Activated CD8-positive, alpha-beta memory T cell treated with anti-CD3 and anti-CD28 coated beads for 36 hours (primary cell): ENCODE measurements at regions not wholly inside any gene's neighbourhood (a gene's known extent, or its start where the extent isn't known, plus 50 kb on each side); places are given as distances from the start of the nearest gene placed in this dataset.

ENCODE experiments used
- CTCF ChIA-PET: fragments of 350-600 bp; sonication (Branson Sonifier 250); formaldehyde crosslinking; loops from one replicate; lab custom pipeline; 2021; ENCODE audit warnings: antibody characterized with exemption; lab: Charles Lee
- POLR2A ChIA-PET: fragments of 350-600 bp; sonication (Branson Sonifier 250); formaldehyde crosslinking; loops from one replicate; lab custom pipeline; 2021; ENCODE audit warnings: antibody characterized with exemption; lab: Charles Lee

- ChIA-PET CTCF (no interaction called here), POLR2A (no interaction called here)
Observed at GRCh38 chr9:92187989-92188714, 72.9 kb upstream of the SPTLC1 start.

- CTCF ChIA-PET: no interaction called here
- POLR2A ChIA-PET: interaction anchor here (0.6 kb wide), 1 partner anchor 17 kb away, joined by 8 read pairs; no protein-coding TSS in a partner anchor
Observed at GRCh38 chr9:92187390-92187789, 72.2 kb upstream of the SPTLC1 start.

- ChIA-PET POLR2A (no interaction called here), CTCF (no interaction called here)
Observed at GRCh38 chr9:92186631-92187030, 71.4 kb upstream of the SPTLC1 start.

GRCh38 chr9:92185681-92186080, 70.5 kb upstream of the SPTLC1 start:
- ChIA-PET CTCF (no interaction called here), POLR2A (no interaction called here)

DNA sequence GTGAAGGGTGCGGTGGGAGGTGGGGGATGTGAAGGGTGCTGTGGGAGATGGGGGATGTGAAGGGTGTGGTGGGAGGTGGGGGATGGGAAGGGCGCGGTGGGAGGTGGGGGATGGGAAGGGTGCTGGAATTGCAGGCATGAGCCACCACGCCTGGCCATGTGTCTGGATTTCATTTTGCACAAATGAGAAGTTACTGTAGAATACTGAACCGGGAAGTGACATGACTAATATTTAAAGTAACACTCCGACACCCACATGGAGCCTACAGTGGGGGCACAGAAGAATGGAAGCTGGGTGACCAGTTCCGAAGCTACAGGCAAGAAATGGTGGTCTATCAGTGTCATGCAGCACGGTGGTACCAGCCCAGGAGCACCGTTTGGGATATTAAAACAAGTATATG, 69.9 kb upstream of the SPTLC1 start:
- ChIA-PET POLR2A (no interaction called here), CTCF (no interaction called here)

DNA sequence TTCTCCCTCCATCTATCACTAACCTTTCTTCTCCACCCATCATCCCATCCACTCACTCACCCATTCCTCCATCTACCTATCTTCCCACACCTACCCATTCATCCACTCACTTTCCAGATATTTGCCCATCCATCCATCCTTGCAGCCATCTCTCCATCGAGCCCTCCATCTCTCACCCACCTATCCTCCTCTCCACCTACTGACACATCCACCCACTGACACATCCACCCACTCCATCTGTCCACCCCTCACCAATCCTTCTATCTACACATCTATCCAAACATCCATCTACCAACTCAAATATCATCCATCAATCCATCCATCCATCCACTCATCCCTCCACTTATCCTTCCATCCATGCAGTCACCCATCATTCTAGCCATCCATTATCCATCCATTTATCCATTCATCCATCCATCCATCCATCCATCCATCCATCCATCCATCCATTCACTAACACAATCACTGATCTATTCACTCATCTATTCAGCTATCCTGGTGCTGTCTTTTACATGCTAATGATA, 68.9 kb upstream of the SPTLC1 start:
- CTCF ChIA-PET: no interaction called here
- POLR2A ChIA-PET: no interaction called here

DNA sequence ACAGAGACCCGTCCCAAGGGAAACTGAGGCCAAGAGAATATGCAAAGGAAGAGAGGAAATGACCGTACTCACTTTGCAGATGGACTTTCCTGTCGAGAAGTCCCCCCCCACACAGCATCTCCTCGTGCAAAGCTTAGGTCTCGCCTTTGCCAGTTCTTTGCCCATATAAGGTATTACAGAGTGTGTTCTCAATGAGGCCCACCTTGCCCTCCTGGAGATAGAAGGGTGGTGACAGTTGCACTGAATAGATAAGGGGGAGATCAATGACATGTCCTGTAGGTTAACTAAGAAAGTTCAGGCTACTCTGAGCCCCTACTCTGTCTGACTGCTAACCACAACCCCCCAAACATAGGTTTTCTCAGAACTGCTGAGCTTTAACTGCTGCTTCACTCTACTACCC, 68.2 kb upstream of the SPTLC1 start:
- POLR2A ChIA-PET: no interaction called here
- CTCF ChIA-PET: interaction anchor here (1.5 kb wide), 1 partner anchor 45 kb away, joined by 6 read pairs; no protein-coding TSS in a partner anchor

DNA sequence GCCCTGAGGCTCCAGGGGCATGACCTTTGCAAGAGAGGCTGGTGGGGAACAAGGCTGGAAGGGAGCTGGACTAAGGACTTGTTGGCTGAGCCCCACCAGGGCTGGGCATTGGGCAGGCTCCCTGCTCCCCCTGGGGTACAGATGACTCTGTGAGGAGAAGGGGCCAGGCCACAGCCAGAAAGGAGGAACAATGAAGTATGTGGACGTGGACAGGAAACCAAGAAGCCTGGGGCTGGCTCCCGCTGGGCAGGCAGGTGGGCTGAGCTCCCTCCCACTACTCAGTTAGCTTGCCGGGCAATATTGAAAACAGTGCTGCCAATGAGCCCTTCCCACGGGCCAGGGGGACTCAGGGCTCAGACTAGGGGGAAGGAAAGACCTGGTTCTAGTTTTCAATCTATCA, 66.1 kb upstream of the SPTLC1 start:
- CTCF ChIA-PET: no interaction called here
- POLR2A ChIA-PET: no interaction called here

DNA sequence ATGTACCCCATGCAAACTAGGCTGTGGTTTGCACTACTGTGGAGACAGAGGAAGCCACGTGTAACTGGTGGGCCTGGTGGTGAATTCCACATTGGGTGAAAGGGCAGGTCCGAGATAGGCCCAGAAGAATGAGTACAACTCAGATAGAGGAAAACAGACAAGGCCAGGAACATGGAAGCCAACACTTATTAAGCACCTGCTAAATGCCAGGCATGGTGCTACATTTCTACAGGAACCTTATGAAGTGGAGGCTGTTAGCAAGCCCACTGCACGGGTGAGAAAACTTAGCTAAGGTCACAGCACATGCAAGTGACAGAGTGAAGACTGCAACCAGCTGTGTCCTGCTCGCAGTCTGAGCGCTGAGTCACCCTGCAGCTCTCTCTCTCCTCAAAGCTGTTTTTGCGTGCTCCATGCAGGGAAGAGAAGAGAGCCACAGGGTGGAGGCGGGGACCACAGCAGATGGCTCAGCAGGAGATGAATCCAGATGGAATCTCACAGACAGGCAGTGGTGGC, 65.5 kb upstream of the SPTLC1 start:
- POLR2A ChIA-PET: no interaction called here
- CTCF ChIA-PET: no interaction called here

DNA sequence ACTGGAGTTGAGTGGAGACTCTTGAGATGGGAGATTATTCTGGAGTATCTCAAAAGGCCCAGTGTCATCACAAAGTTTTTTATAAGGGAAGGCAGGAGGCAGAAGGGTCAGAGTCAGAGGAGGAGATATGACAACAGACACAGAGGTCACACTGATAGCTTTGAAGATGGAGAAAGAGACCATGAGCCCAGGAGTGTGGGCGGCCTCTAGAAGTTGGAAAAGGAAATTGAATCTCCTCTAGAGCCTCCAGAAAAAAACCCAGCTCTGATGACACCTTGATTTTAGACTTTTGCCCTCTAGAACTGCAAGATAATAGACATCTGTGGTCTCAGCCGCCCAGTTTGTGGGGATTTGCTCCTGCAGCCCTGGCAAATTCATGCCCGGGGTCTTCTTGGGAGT, 64.8 kb upstream of the SPTLC1 start:
- CTCF ChIA-PET: no interaction called here
- POLR2A ChIA-PET: no interaction called here

- ChIA-PET CTCF (no interaction called here), POLR2A (no interaction called here)
Observed at GRCh38 chr9:92179286-92180001, 64.2 kb upstream of the SPTLC1 start.

DNA sequence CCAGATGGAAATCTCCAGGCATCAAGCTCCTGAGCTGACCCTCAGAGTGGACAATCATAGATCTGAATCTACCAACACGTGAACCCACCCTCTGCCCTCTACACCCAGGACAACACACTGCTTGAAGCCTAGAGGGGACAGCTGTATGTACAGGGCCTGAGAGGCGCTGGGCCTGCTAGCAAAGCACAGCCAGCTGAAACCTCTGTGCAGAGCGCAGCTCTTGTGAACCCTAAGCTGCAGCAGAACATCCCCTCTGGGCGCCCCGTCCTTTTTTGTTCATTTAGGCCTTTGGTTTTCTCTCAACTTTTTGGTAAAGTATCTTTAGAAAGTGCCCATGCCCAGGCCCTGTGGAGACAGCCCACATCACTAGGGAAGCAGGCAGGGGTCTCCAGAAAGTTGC, 62.4 kb upstream of the SPTLC1 start:
- CTCF ChIA-PET: no interaction called here
- POLR2A ChIA-PET: no interaction called here

GRCh38 chr9:92176800-92177185, 61.6 kb upstream of the SPTLC1 start:
- POLR2A ChIA-PET: no interaction called here
- CTCF ChIA-PET: no interaction called here

DNA sequence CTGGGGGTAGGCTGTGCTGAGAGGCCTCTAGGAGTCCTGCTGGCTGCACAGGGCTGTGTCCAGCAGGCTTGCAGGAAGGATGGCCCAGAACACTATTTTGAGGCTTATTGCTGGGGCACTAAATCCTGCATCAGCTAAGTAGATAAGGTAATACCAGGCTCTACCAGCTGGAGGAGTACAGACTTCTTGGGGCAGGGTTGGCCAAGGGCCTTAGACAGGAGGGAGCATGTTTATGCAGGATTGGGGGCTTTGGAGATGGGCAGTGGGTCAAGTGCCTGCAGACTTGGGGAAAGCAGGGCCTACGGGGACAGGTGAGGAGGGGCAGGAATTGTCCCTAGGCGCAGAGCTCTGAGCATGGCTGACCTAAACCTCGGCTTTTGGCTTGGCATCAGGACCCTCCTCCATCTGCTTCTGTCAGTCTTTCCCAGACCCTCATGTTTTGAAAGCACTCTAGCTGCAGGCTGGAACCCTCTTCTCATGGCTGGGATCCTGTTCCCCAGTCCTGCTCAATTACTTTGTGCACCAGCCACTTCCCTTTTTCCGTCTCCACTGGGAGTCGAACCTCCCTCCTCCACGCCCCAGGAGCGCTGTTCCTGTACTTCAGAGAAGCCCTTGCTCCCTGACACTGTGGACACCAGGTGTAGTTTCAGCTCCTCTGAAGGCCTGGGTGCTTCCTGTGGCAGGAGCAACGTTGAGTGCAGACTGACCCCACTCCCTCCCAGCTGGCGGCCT, 61.0 kb upstream of the SPTLC1 start:
- POLR2A ChIA-PET: no interaction called here

DNA sequence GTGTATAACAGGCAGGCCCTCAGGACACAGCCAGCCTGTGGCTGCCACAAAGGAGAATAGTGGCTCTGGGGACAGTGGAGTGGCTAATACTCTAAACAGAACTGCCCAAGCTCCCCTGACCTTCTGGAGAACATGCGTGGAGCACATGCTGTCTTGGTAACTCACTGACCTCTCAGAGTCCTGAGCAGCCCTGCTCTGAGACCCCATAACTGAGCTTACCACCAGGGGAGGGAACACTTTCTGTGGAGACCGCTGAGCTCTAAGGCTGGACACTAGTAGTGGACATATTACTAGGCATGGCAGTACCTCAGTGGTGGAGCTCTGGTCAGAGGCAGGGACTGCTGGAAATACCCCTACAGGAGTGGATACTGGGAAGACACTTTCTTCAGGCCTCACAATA, 60.2 kb upstream of the SPTLC1 start:
- ChIA-PET POLR2A (no interaction called here), CTCF (no interaction called here)

More for the DNA sequence above, 61.0 kb upstream of the SPTLC1 start:
- CTCF ChIA-PET: no interaction called here

- POLR2A ChIA-PET: no interaction called here
- CTCF ChIA-PET: no interaction called here
Observed at GRCh38 chr9:92173318-92173717, 58.1 kb upstream of the SPTLC1 start.

DNA sequence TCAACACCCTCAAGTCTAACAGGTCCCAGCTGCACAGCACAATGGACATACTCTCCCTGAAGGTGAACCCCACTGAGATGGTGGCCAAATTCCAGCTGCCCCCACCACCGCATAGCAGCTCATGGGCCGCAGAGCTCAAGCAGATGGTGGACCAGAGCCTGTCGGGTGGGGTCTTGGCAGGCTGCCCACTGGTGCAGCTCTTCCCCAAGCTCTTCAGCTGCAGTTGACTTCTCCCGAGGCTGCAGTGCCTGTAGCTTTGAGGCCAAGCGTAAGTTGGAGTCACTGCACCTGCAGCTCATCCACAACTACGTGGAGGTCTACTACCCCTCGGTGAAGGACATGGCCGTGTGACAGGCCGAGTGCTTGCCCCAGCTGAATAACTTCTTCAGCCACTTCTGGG, 56.6 kb upstream of the SPTLC1 start:
- CTCF ChIA-PET: no interaction called here
- POLR2A ChIA-PET: no interaction called here

- ChIA-PET CTCF (no interaction called here), POLR2A (no interaction called here)
Observed at GRCh38 chr9:92171281-92171680, 56.1 kb upstream of the SPTLC1 start.

DNA sequence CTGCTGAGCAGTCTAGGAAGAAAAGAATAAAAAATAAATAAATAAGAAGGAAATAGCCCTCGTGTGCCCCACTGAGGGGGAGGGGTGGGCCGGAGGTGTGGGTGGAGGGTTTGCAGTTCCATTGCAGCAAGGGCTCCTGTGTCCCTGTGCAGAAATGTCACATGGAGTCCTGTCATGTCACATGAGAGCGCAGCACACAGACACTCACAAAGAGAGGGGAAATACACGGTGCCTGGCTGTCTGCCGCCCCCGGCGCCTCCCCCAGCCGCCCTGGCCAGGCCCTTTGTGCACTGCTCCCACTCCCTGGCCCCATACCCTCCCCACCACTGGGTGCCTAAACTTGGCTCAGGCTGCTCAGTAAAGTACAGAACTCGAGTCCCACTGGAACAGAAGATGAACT, 55.6 kb upstream of the SPTLC1 start:
- CTCF ChIA-PET: no interaction called here
- POLR2A ChIA-PET: no interaction called here

DNA sequence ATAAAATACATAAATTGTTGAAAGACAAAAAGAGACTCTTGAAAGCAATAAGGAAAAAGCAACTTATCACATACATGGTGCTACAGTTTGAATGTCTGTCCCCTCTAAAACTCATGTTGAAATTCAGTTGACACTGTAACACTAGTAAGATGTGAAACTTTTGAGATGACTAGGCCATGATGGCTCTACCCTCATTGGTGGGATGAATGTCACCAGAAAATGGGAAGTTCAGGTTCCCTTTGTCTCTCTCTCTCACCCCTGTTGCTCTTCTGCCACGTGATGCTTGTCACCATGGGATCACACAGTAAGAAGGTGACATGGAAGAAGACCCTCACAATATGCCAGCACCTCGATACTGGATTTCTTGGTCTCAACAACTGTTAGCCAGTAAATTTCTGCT, 50.3 kb upstream of the SPTLC1 start:
- POLR2A ChIA-PET: no interaction called here
- CTCF ChIA-PET: no interaction called here
